GM03348 (cell line): ENCODE measurements at regions not wholly inside any gene's neighbourhood (a gene's known extent, or its start where the extent isn't known, plus 50 kb on each side); places are given as distances from the start of the nearest gene placed in this dataset.
"Not testable (repeated sequence)": the region's sequence is repeated elsewhere in the genome, so short reads cannot be mapped to it uniquely, and the experiment has no call there.

Source experiments
- DNase-seq: peaks from one replicate; pipeline ENCODE4 v3.0.0; 2012; ENCODE audit warnings: low spot score

- peak; percentile 10 for DNase-seq
These were observed 114.0 kb downstream of the SLC38A4 start for GRCh38 chr12:46711756-46712155.

- DNase-seq = no peak
These were observed 115.6 kb downstream of the SLC38A4 start for GRCh38 chr12:46710125-46710743.

- peak; percentile 62 for DNase-seq
These were observed 123.0 kb downstream of the SLC38A4 start for GRCh38 chr12:46702581-46703344.

GRCh38 chr12:46701356-46701755 is 124.4 kb downstream of the SLC38A4 start:
- DNase-seq = no peak

GRCh38 chr12:46699986-46700385 is 125.8 kb downstream of the SLC38A4 start:
- no peak for DNase-seq

GRCh38 chr12:46698003-46698402 is 127.8 kb downstream of the SLC38A4 start:
- DNase-seq = no peak

- DNase-seq = no peak
These were observed 132.3 kb downstream of the SLC38A4 start for GRCh38 chr12:46693518-46693917.

- no peak for DNase-seq
These were observed 132.8 kb downstream of the SLC38A4 start for GRCh38 chr12:46693034-46693433.

GRCh38 chr12:46692606-46693005 is 133.2 kb downstream of the SLC38A4 start:
- DNase-seq = no peak

- no peak for DNase-seq
These were observed 139.4 kb downstream of the SLC38A4 start for GRCh38 chr12:46686267-46686942.

- DNase-seq = not testable (repeated sequence)
These were observed 141.6 kb downstream of the SLC38A4 start for GRCh38 chr12:46684243-46684642.

- DNase-seq = no peak
These were observed 143.6 kb downstream of the SLC38A4 start for GRCh38 chr12:46682148-46682547.

GRCh38 chr12:46680506-46680905 is 145.3 kb downstream of the SLC38A4 start:
- no peak for DNase-seq

- DNase-seq = no peak
These were observed 146.0 kb downstream of the SLC38A4 start for GRCh38 chr12:46679754-46680153.

GRCh38 chr12:46678426-46678825 is 147.4 kb downstream of the SLC38A4 start:
- DNase-seq = no peak

GRCh38 chr12:46677749-46678148 is 148.0 kb downstream of the SLC38A4 start:
- DNase-seq = no peak

GRCh38 chr12:46676797-46677520 is 148.8 kb downstream of the SLC38A4 start:
- peak; percentile 18 for DNase-seq

- DNase-seq = no peak
These were observed 149.4 kb downstream of the SLC38A4 start for GRCh38 chr12:46676396-46676795.

- peak; percentile 51 for DNase-seq
These were observed 150.1 kb downstream of the SLC38A4 start for GRCh38 chr12:46675736-46676135.

- no peak for DNase-seq
These were observed 151.0 kb downstream of the SLC38A4 start for GRCh38 chr12:46674800-46675199.

- DNase-seq = no peak
These were observed 151.7 kb downstream of the SLC38A4 start for GRCh38 chr12:46674129-46674528.

- DNase-seq = no peak
These were observed 154.7 kb downstream of the SLC38A4 start for GRCh38 chr12:46671102-46671501.
